Breast epithelium (tissue), 3 donors: ENCODE measurements at regions not wholly inside any gene's neighbourhood (a gene's known extent, or its start where the extent isn't known, plus 50 kb on each side); places are given as distances from the start of the nearest gene placed in this dataset.

Experiments used
- CTCF ChIP-seq, 3 donors: fragments of 450-650 bp; IDR thresholded peaks; one replicate each; pipeline ENCODE4 v1.5.1; 2016 to 2017; ENCODE audit warnings: antibody characterized with exemption in 3 of 3, mild to moderate bottlenecking in 3 of 3, moderate library complexity in 3 of 3
- POLR2A ChIP-seq: fragments of 450-650 bp; IDR thresholded peaks from one replicate; pipeline ENCODE4 v1.6.1; 2016; ENCODE audit warnings: antibody characterized with exemption, mild to moderate bottlenecking, moderate library complexity
- POLR2AphosphoS5 ChIP-seq, 3 donors: sonication (generic); formaldehyde crosslinking; IDR thresholded peaks; one replicate each; pipeline ENCODE4 v1.6.1; 2017; ENCODE audit warnings: antibody characterized with exemption in 3 of 3

GRCh38 chr5:92801911-92802310 is 779.1 kb downstream of the NR2F1-AS1 start:
- TF ChIP-seq CTCF (IDR thresholded peaks at IDR 0.05): no peak
- TF ChIP-seq POLR2A: no peak
- TF ChIP-seq POLR2AphosphoS5 (IDR thresholded peaks at IDR 0.05): no peak
